ENCODE measurements at regions not wholly inside any gene's neighbourhood (a gene's known extent, or its start where the extent isn't known, plus 50 kb on each side); places are given as distances from the start of the nearest gene placed in this dataset.
A peak's percentile ranks its signal among the peaks of the same experiment; 100 is the strongest.

DNA sequence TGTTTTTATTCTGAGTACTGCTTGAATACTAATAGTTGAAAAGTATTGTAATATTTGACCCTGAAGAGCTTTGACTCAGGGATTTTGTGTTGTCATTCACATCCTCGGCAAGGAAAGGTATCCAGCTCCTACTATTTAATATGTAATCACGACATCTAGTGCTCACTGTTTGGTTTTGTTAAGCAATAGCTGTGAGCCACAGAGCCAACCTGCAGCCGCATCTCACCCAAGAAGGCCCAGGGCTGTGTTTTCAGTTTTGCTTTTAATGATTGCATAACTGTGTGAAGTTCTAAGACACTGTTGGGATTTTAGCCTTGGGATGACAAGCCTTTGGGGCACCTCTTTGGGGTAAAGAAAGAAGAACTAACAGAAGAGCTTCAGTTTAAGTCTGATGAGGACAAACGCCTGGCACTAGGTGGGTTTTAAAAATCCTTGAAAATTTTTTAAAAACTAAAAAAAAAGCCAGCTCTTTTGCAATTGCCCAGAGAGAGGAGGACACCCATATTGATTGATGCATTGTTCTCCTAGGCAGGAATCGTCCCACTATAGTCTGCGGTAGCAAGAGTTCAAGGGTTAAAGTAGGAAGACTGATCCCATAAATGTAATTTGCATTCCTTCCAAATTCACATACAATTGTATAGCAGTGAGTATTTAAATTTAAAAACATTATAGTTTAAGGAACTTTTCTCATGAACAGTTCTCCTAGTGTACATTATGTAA is 157.8 kb downstream of the RELL1 start:
- TF ChIP-seq, protein P1, sequence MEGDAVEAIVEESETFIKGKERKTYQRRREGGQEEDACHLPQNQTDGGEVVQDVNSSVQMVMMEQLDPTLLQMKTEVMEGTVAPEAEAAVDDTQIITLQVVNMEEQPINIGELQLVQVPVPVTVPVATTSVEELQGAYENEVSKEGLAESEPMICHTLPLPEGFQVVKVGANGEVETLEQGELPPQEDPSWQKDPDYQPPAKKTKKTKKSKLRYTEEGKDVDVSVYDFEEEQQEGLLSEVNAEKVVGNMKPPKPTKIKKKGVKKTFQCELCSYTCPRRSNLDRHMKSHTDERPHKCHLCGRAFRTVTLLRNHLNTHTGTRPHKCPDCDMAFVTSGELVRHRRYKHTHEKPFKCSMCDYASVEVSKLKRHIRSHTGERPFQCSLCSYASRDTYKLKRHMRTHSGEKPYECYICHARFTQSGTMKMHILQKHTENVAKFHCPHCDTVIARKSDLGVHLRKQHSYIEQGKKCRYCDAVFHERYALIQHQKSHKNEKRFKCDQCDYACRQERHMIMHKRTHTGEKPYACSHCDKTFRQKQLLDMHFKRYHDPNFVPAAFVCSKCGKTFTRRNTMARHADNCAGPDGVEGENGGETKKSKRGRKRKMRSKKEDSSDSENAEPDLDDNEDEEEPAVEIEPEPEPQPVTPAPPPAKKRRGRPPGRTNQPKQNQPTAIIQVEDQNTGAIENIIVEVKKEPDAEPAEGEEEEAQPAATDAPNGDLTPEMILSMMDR (IDR thresholded peaks at IDR 0.05; ENCODE audit: low read depth, low read length, missing input control): peak; percentile 15
- peak; percentile 69 for TF ChIP-seq YY1 (IDR thresholded peaks at IDR 0.05)
- TF ChIP-seq TAF1 (conservative IDR thresholded peaks at IDR 0.05): no peak
- TF ChIP-seq GABPA (IDR thresholded peaks at IDR 0.05 in 1 of 2, conservative IDR thresholded peaks at IDR 0.05 in 1 of 2): no peak
- peak in 1 of 2 donors; percentile 67 for TF ChIP-seq JUND (IDR thresholded peaks at IDR 0.05)
- TF ChIP-seq MAX (IDR thresholded peaks at IDR 0.05): peak; percentile 54
- no peak for TF ChIP-seq EGR1 (IDR thresholded peaks at IDR 0.05; ENCODE audit: low read depth in 2 of 2)
